ENCODE measurements at regions not wholly inside any gene's neighbourhood (a gene's known extent, or its start where the extent isn't known, plus 50 kb on each side); places are given as distances from the start of the nearest gene placed in this dataset.
"Not testable (repeated sequence)": the region's sequence is repeated elsewhere in the genome, so short reads cannot be mapped to it uniquely, and the experiment has no call there.

- no peak overlapping the region for H3K4me3 ChIP-seq (ENCODE audit: low read length)
- TF ChIP-seq ZNF274 (IDR thresholded peaks at IDR 0.05; ENCODE audit: low read depth, low read length): no peak
These were observed 225.8 kb upstream of the ALCAM start for GRCh38 chr3:105140899-105141367.

GRCh38 chr3:105144837-105145236 is 221.9 kb upstream of the ALCAM start:
- H3K4me3 ChIP-seq (ENCODE audit: low read length): no peak overlapping the region
- no peak for TF ChIP-seq ZNF274 (IDR thresholded peaks at IDR 0.05; ENCODE audit: low read depth, low read length)

GRCh38 chr3:105145511-105145910 is 221.2 kb upstream of the ALCAM start:
- no peak overlapping the region for H3K4me3 ChIP-seq (ENCODE audit: low read length)
- TF ChIP-seq ZNF274 (IDR thresholded peaks at IDR 0.05; ENCODE audit: low read depth, low read length): no peak

GRCh38 chr3:105149197-105149596 is 217.5 kb upstream of the ALCAM start:
- H3K4me3 ChIP-seq (ENCODE audit: low read length): not testable (repeated sequence)

GRCh38 chr3:105152987-105153386 is 213.7 kb upstream of the ALCAM start:
- TF ChIP-seq ZNF274 (IDR thresholded peaks at IDR 0.05; ENCODE audit: low read depth, low read length): no peak

GRCh38 chr3:105154692-105155091 is 212.0 kb upstream of the ALCAM start:
- H3K4me3 ChIP-seq (ENCODE audit: low read length): no peak overlapping the region
- no peak for TF ChIP-seq ZNF274 (IDR thresholded peaks at IDR 0.05; ENCODE audit: low read depth, low read length)

More at GRCh38 chr3:105152987-105153386, 213.7 kb upstream of the ALCAM start:
- no peak overlapping the region for H3K4me3 ChIP-seq (ENCODE audit: low read length)

GRCh38 chr3:105157067-105157765 is 209.5 kb upstream of the ALCAM start:
- no peak overlapping the region for H3K4me3 ChIP-seq (ENCODE audit: low read length)
- TF ChIP-seq ZNF274 (IDR thresholded peaks at IDR 0.05; ENCODE audit: low read depth, low read length): no peak

GRCh38 chr3:105157766-105158085 is 209.0 kb upstream of the ALCAM start:
- no peak overlapping the region for H3K4me3 ChIP-seq (ENCODE audit: low read length)
- no peak for TF ChIP-seq ZNF274 (IDR thresholded peaks at IDR 0.05; ENCODE audit: low read depth, low read length)

- no peak overlapping the region for H3K4me3 ChIP-seq (ENCODE audit: low read length)
- no peak for TF ChIP-seq ZNF274 (IDR thresholded peaks at IDR 0.05; ENCODE audit: low read depth, low read length)
These were observed 208.4 kb upstream of the ALCAM start for GRCh38 chr3:105158286-105158685.

- TF ChIP-seq ZNF274 (IDR thresholded peaks at IDR 0.05; ENCODE audit: low read depth, low read length): no peak
- H3K4me3 ChIP-seq (ENCODE audit: low read length): no peak overlapping the region
These were observed 204.3 kb upstream of the ALCAM start for GRCh38 chr3:105162448-105162847.

- TF ChIP-seq ZNF274 (IDR thresholded peaks at IDR 0.05; ENCODE audit: low read depth, low read length): no peak
These were observed 199.8 kb upstream of the ALCAM start for GRCh38 chr3:105166893-105167292.

GRCh38 chr3:105170423-105170822 is 196.3 kb upstream of the ALCAM start:
- TF ChIP-seq ZNF274 (IDR thresholded peaks at IDR 0.05; ENCODE audit: low read depth, low read length): no peak
- H3K4me3 ChIP-seq (ENCODE audit: low read length): no peak overlapping the region

More at GRCh38 chr3:105166893-105167292, 199.8 kb upstream of the ALCAM start:
- no peak overlapping the region for H3K4me3 ChIP-seq (ENCODE audit: low read length)

GRCh38 chr3:105174017-105174615 is 192.6 kb upstream of the ALCAM start:
- no peak overlapping the region for H3K4me3 ChIP-seq (ENCODE audit: low read length)
- TF ChIP-seq ZNF274 (IDR thresholded peaks at IDR 0.05; ENCODE audit: low read depth, low read length): no peak

- no peak overlapping the region for H3K4me3 ChIP-seq (ENCODE audit: low read length)
- TF ChIP-seq ZNF274 (IDR thresholded peaks at IDR 0.05; ENCODE audit: low read depth, low read length): no peak
These were observed 189.1 kb upstream of the ALCAM start for GRCh38 chr3:105177576-105177975.

GRCh38 chr3:105187344-105187743 is 179.4 kb upstream of the ALCAM start:
- no peak overlapping the region for H3K4me3 ChIP-seq (ENCODE audit: low read length)
- TF ChIP-seq ZNF274 (IDR thresholded peaks at IDR 0.05; ENCODE audit: low read depth, low read length): no peak

GRCh38 chr3:105195260-105195659 is 171.4 kb upstream of the ALCAM start:
- no peak for TF ChIP-seq ZNF274 (IDR thresholded peaks at IDR 0.05; ENCODE audit: low read depth, low read length)
- no peak overlapping the region for H3K4me3 ChIP-seq (ENCODE audit: low read length)

Measured in GM08714 (cell line).